HUES48 (cell line): ENCODE measurements at regions not wholly inside any gene's neighbourhood (a gene's known extent, or its start where the extent isn't known, plus 50 kb on each side); places are given as distances from the start of the nearest gene placed in this dataset.

Experiments
- H3K27ac ChIP-seq: one replicate; pipeline ENCODE4 v1.7.0; 2013; ENCODE audit warnings: low read depth, low read length, inconsistent platforms
- H3K27me3 ChIP-seq: 2 replicates; pipeline ENCODE4 v1.6.1; 2013; ENCODE audit warnings: mild to moderate bottlenecking, low read length; ENCODE audit not compliant: control insufficient read depth, insufficient read depth
- H3K36me3 ChIP-seq: 2 replicates; pipeline ENCODE4 v1.6.1; 2013; ENCODE audit warnings: low read length; ENCODE audit not compliant: control insufficient read depth, insufficient read depth
- H3K4me1 ChIP-seq: 2 replicates; pipeline ENCODE4 v1.6.1; 2013; ENCODE audit warnings: mild to moderate bottlenecking, low read length; ENCODE audit not compliant: control insufficient read depth, insufficient read depth
- H3K4me3 ChIP-seq: 2 replicates; pipeline ENCODE4 v1.5.1; 2013; ENCODE audit warnings: mild to moderate bottlenecking, low read depth, low read length
- H3K9ac ChIP-seq: 2 replicates; pipeline ENCODE4 v1.6.1; 2013; ENCODE audit warnings: mild to moderate bottlenecking, low read depth, low read length, moderate library complexity
- H3K9me3 ChIP-seq: 2 replicates; pipeline ENCODE4 v1.6.1; 2013; ENCODE audit warnings: low read length; ENCODE audit not compliant: control insufficient read depth, insufficient read depth

DNA sequence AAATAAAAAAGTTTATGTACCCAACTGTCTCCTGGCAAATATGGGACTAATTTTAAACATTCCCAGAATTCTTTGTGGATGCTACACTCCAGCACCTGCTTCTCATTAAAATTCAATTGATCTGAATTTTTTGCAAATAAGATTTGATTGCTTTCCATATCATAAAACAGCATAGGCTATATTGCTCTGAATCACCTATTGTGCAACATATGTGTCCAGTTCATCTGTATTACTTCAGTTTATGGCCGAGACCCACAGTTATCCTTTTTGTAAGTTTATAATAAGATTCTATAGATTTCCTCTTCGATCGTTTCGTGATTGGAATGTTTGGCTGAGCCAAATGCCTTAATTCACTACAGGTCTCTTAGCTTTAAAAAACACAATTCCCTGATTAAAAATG, 351.1 kb downstream of the TFEC start:
- Histone ChIP-seq H3K9me3 (no peaks in the 10 kb centered on the region), H3K9ac (no peak overlapping the region), H3K27ac (no peak overlapping the region), H3K4me3 (no peak overlapping the region), H3K27me3 (no peaks in the 10 kb centered on the region), H3K36me3 (no peaks in the 10 kb centered on the region), H3K4me1 (peaks cover 9% of the 10 kb centered on the region)

DNA sequence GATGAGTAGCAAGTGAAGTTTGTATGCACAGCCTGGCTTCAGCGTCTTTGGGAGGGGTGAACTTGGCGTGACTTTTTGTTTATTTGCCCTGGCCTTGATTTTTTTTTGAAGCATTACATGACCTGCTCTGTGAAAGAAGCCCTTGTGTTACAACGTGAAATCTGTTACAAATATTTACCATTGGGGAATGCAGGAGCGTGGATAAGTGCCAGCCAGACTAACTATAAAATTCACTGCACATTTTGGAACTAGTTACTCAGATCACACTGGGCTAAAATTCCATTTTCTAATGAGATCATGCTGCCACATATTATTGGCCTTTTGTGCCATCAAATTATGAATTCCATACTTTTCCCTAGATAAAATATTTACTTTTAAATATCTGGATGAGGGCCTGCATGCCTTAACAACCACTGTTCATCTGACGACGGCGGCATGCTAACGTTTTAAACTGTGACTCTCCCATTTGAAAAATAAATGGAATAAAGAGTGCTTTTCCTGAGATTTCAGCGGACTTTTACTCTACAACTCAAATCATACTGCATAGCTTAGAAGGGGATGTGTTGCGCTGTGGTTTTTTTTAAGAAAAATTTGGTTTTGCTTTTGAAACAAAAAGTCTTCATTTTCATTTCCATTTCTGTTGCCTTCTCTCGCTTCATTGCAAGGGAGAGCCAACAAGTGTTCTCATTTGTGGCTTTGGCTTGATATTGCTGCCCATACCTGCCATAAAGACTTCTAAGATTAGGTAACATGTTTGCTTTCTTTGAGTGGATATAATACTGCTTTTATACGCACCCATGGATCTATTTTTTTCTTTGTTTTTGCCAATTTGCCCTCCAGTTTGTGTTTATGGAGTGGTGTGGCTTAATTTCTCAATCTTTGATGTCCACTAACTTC, 352.2 kb downstream of the TFEC start:
- peaks cover 9% of the 10 kb centered on the region for H3K4me1 ChIP-seq
- H3K9me3 ChIP-seq: no peaks in the 10 kb centered on the region
- no peaks in the 10 kb centered on the region for H3K36me3 ChIP-seq
- H3K27ac ChIP-seq: no peak overlapping the region
- H3K27me3 ChIP-seq: no peaks in the 10 kb centered on the region
- no peak overlapping the region for H3K9ac ChIP-seq
- no peak overlapping the region for H3K4me3 ChIP-seq

DNA sequence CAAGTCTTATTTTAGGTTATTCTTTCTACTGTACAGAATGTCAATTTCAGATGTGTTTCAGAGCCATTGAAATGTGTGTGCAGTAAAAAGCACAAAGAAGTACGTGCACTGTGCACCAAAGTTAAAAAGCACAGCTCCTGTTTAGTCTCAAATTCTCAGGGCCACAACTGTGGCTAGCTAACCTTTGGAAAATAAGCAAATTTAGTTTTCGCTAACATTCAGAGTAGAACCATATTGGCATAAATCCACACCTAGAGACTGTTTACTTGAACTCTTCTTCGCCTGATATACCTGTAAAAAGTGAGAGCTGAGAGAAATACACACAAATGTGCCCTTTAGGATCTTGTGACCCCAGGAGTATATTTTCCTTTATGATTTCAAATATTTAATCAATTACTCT, 353.9 kb downstream of the TFEC start:
- no peaks in the 10 kb centered on the region for H3K9me3 ChIP-seq
- H3K9ac ChIP-seq: no peak overlapping the region
- no peak overlapping the region for H3K27ac ChIP-seq
- H3K4me1 ChIP-seq: peaks cover 9% of the 10 kb centered on the region
- no peaks in the 10 kb centered on the region for H3K36me3 ChIP-seq
- no peaks in the 10 kb centered on the region for H3K27me3 ChIP-seq
- H3K4me3 ChIP-seq: no peak overlapping the region

DNA sequence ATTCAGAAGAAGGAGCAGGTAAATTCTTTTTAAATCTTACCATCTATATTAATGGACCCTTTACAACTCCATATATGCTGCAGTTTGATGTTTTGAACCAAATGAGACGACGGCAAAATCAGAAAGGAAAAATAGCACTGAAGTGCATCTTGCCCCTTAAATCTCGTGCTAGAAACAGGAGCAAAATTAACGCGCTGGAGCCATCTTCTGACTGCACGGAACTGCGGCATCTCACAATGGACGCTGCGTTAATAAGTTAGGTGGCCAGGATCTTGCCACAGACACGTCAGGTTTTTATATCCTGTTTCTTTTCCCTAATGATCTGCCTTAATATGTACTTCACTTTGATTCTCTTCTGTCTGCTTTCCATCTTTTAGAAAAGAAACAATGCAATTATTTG, 354.5 kb downstream of the TFEC start:
- H3K9me3 ChIP-seq: no peaks in the 10 kb centered on the region
- no peaks in the 10 kb centered on the region for H3K36me3 ChIP-seq
- H3K4me1 ChIP-seq: peaks cover 9% of the 10 kb centered on the region
- H3K4me3 ChIP-seq: no peak overlapping the region
- H3K27me3 ChIP-seq: no peaks in the 10 kb centered on the region
- H3K9ac ChIP-seq: no peak overlapping the region
- no peak overlapping the region for H3K27ac ChIP-seq

DNA sequence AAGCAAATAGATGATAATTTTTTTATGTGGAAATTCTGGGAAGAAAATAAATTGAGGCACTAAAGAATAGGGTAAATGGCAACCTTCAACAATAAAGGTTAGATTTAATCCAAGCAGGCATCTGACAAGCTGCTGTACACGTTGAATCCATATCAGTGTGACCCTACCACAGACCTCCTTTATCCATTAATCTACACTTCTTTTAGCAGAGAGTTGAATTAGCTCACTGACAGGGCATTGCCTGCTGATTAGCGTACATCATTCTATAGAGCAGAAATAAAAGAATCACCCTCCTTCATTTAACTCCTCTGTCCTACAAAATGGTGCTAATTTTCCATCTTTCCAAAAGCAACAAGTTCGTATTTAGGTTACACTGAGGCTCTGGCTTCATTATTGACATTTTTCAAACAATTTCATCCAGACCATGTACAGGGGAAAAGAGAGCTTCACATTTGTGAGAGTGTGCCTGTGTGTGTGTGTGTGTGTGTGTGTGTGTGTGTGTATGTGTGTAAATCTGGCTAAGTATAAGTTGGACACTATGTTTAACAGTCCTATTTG, 356.0 kb downstream of the TFEC start:
- Histone ChIP-seq H3K4me1 (no peaks in the 10 kb centered on the region), H3K9me3 (no peaks in the 10 kb centered on the region), H3K4me3 (no peak overlapping the region), H3K36me3 (no peaks in the 10 kb centered on the region), H3K27me3 (no peaks in the 10 kb centered on the region), H3K27ac (no peak overlapping the region), H3K9ac (no peak overlapping the region)

DNA sequence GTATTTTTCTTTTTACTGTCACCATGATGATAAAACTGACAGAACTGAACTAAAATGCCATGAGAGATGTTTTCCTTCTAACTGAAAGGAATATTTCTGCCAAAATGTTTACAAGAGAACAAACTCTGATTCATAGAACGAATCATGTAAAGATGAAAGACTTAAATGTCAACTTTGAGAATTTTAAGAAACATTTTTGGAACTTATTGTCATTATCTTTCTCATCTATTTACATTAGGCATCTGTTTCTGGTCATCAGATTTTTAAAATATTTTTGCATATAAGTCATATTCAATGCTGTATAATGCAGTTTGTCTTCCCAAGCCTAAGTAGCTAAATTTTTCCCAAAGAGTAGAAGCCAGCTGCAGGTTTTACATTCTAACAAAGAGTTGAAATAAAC, 358.5 kb downstream of the TFEC start:
- no peak overlapping the region for H3K4me3 ChIP-seq
- H3K27ac ChIP-seq: no peak overlapping the region
- H3K27me3 ChIP-seq: no peaks in the 10 kb centered on the region
- no peaks in the 10 kb centered on the region for H3K9me3 ChIP-seq
- H3K4me1 ChIP-seq: no peaks in the 10 kb centered on the region
- H3K9ac ChIP-seq: no peak overlapping the region
- no peaks in the 10 kb centered on the region for H3K36me3 ChIP-seq

DNA sequence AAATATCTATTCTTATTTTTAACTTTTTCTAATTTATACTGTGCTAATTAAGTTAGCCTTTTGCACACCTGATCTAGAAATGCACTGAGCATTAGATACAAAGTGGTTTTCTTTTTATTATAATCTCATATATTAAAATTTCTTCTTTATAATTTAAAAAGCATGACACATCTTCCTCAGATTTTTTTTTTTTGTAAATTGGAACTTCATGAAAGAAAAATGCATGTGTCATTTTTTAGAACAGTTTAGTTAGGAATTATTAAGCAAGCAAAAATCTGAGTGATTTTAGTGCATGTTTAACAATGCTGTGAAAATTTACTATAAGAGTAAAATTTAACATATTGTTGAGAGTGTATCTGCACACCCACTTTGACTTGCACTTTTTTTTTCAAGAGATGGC, 367.9 kb downstream of the TFEC start:
- no peak overlapping the region for H3K27ac ChIP-seq

DNA sequence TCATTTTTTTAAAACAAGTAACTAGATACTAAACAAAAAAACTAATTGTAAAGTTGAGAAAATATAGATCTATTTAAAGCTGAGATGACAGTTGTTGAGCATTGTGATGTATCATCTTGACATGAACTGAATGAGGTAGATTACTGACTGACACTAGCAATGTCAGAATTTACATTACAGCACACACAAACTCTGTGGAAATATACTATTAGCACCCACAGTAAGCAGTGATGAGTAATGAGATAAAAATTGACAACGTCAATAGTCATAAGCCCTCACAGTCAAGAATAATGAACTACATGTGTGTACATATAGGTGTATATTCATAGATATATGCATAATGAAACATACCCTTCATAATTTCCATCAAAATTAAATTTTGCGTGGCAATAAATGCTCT, 368.4 kb downstream of the TFEC start:
- H3K4me3 ChIP-seq: no peak overlapping the region
- H3K9me3 ChIP-seq: no peaks in the 10 kb centered on the region
- no peak overlapping the region for H3K9ac ChIP-seq
- no peaks in the 10 kb centered on the region for H3K27me3 ChIP-seq
- H3K27ac ChIP-seq: no peak overlapping the region
- H3K36me3 ChIP-seq: no peaks in the 10 kb centered on the region
- no peaks in the 10 kb centered on the region for H3K4me1 ChIP-seq

More for the DNA sequence above, 367.9 kb downstream of the TFEC start:
- Histone ChIP-seq H3K4me3 (no peak overlapping the region), H3K27me3 (no peaks in the 10 kb centered on the region), H3K36me3 (no peaks in the 10 kb centered on the region), H3K9me3 (no peaks in the 10 kb centered on the region), H3K4me1 (no peaks in the 10 kb centered on the region), H3K9ac (no peak overlapping the region)

DNA sequence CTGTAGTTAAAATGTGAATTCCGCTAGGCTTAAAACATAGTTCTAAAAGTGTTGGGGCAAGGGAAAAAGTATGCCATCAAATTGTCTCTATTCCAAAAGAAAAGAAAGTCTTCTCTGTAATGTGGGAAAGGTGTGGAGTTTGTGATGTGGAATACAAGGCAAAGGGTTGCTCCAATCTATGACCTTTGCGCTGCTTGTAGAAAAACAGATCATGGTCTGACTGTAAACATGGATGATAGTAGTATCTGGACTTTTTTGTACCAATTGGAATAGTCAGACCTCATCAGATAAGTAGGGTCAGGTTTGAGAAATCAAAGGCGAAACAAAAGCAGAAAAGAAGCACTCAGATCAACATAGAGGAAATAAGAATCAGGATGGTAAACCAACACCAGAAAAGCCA, 372.3 kb downstream of the TFEC start:
- no peaks in the 10 kb centered on the region for H3K4me1 ChIP-seq
- H3K9ac ChIP-seq: no peak overlapping the region
- H3K36me3 ChIP-seq: no peaks in the 10 kb centered on the region
- no peak overlapping the region for H3K4me3 ChIP-seq
- no peak overlapping the region for H3K27ac ChIP-seq
- no peaks in the 10 kb centered on the region for H3K9me3 ChIP-seq
- no peaks in the 10 kb centered on the region for H3K27me3 ChIP-seq

DNA sequence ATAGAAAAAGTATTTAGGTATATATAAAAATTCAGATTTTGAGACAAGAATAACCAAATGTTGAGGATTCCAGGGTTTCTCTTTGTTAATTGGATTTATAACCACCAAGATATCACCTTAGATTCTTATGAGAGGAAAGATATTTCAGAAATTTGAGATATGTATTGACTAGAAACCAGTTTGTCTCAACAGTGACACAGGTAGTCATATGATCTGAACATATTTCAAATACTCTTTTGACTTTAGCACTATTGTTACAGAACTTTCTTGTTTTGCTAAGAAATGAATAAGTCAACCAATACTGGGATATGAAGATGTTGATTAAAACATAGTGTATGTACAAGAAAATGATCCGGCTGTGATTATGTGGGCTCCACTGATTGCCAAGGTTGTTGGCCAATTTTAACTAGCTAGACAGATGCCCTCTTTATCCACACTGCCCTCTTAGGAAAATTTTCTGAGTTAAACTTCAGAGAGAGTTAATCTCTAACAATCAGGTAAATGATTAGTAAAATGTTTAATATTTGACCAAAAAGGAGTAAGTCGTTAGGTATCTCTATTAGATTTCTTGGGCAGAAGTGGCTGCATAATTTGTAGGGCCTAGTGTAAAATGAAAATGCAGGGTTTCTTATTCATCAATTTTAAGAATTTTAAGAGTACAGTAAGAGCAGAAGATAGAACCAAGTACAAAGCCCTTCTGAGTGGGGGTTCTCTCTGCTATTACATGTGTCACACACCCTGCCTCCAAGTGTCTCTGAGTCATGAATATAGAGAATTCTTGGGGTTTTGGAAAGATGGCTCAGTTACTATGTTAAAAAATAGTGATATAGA, 376.0 kb downstream of the TFEC start:
- Histone ChIP-seq H3K9me3 (no peaks in the 10 kb centered on the region), H3K4me1 (no peaks in the 10 kb centered on the region), H3K27me3 (no peaks in the 10 kb centered on the region), H3K9ac (no peak overlapping the region), H3K4me3 (no peak overlapping the region), H3K27ac (no peak overlapping the region), H3K36me3 (no peaks in the 10 kb centered on the region)

DNA sequence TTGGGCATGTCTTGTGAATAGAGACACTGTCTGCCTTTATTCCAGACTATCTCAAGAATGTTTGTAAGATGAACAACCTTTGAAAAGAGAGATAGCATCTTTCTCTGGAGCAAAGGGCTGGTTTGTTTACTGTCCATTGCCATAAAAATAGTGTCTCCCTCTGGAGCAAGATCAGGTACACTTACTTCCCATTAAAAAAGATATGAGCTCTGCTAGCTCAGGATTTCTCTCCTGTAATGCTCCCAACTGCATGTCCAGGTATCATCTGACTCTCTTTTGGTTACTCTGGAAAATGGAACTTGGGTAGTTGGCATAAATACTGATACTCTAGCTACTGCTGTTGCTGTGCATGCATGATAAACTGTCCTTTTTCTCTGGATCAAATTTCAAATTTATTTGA, 381.1 kb downstream of the TFEC start:
- Histone ChIP-seq H3K27ac (no peak overlapping the region), H3K36me3 (no peaks in the 10 kb centered on the region), H3K9me3 (no peaks in the 10 kb centered on the region), H3K4me3 (no peak overlapping the region), H3K4me1 (no peaks in the 10 kb centered on the region), H3K27me3 (no peaks in the 10 kb centered on the region), H3K9ac (no peak overlapping the region)
